NCI-H82 (cell line): ENCODE measurements at regions not wholly inside any gene's neighbourhood (a gene's known extent, or its start where the extent isn't known, plus 50 kb on each side); places are given as distances from the start of the nearest gene placed in this dataset.
"Not testable (repeated sequence)": the region's sequence is repeated elsewhere in the genome, so short reads cannot be mapped to it uniquely, and the experiment has no call there.

Experiments used
- DNase-seq: peaks from one replicate; lab custom pipeline; 2025; lab: John Stamatoyannopoulos, UW

DNA sequence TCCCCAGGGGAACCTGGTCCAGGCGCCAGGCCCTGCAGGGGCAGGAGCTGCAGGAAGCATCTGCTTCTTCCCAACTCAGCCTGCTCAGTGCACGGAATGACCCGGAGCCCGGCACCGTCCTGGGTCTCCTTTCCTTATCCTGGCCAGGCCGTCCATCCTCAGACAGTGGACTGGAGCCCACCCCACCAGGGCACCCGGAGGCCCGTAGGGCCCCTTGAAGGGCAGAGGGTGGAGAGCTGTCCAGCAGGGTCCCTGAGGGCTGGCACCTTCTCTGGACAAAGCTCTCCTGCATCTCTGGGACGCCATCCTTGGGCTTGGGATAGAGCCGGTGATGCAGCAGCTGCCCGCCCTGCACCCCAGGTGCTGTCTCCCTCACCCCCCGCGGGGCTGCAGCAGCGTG is 207.9 kb downstream of the TMEM121 start:
- DNase-seq: not testable (repeated sequence)

DNA sequence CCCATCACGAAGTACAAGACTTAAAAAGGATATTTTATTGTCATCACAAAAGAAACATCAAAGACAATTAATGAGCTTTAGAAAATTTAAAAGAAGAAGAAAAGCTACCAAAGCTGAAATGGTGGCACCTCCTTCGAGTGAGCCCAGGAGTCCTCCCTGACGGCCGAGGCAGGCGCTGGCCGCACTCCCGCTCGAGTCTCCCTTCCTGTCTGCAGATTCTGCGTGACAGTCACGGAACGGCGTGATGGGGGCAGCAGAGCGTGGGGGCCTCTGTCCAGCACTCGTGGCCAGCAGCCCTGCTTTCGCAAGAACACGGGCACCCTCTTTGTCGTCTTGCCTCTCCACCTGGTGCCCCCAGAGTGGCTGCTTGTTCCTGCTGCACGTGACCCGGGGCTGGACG is 209.9 kb downstream of the TMEM121 start:
- DNase-seq: not testable (repeated sequence)

DNA sequence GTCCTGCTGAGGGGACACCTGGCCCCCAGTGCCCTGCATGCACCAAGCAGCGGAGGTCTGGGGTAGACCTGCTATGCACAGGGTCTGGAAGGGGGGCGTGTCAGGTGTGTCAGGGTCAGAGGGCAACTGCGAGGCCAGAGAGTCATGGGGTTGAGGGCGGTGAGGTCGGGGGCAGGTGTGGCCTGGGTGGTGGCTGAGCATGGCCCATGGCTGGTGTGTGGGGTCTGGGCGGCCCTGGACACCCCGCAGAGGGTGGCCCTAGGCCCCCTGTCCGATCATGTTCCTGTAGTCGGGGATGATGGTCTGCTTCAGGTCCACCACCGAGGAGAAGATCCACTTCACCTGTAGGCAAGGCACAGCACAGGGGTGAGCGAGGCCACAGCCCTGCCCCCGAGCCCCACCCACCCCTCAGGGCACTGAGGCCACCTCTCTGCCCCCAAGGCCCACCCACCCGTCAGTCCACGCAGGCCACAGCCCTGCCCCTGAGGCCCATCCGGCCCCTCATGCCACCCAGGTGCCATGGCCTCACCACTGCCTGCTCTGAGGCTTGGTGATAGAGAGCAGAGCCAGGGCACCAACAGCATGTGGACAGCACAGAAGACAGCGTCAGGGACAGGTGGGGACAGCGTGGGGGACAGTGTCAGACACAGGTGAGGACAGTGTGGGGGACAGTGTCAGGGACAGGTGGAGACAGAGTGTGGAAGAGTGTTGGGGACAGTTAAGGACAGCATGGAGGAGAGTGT is 211.3 kb downstream of the TMEM121 start:
- no peak for DNase-seq

DNA sequence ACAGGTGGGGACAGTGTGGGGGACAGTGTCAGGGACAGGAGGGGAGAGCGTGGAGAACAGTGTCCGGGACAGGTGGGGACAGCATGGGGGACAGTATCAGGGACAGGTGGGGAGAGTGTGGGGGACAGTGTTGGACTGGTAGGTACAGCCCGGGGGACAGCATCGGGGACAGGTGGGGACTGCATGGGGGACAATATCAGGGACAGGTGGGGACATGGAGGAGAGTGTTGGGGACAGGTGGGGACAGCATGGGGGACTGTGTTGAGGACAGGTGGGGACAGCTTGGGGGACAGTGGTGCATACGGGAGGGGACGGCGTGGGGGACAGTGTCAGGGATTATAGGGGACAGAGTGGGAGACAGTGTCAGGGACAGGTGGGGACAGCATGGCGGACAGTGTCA is 212.3 kb downstream of the TMEM121 start:
- no peak for DNase-seq

DNA sequence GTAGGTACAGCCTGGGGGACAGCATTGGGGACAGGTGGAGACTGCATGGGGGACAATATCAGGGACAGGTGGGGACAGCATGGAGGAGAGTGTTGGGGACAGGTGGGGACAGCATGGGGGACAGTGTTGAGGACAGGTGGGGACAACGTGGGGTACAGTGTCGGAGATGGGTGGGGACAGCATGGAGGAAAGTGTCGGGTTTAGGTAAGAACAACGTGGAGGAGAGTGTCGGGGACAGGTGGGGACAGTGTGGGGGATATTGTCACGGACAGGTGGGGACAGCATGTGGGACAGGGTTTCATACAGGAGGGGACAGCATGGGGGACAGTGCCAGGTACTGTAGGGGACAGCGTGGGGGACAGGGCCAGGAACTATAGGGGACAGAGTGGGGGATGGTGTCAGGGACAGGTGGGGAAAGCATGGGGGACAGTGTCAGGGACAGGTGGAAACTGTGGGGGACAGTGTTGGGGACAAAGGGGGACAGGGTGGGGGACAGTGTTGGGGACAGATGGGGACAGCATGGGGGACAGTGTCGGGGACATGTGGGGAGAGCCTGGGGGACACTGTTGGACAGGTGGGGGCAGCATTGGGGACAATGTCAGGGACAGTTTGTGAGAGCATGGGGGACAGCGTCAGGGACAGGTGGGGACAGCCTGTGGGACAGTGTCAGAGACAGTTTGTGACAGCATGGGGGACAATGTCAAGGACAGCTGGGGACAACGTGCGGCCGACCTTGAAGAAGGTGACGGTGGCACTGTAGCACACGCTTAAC is 213.1 kb downstream of the TMEM121 start:
- no peak for DNase-seq

DNA sequence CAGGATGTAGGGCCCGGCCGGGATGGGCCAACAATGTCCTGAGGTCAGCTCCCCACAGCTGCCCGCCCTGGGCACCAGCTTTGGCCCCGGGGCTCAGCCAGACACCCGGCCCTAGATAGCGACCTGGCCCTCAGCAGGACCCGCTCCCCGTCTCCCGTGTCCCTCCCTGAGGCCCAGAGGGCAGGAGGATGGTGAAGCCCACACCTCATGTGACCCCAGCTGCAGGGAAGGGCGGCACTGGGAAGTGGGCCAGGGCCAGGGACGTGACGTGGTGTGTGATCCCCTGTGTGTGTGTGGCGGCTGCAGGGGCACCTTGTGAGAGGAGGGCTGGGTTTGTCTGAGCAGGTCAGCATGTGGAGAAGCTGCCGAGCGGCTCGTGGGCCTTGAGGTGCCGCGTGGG is 213.9 kb downstream of the TMEM121 start:
- DNase-seq: not testable (repeated sequence)

DNA sequence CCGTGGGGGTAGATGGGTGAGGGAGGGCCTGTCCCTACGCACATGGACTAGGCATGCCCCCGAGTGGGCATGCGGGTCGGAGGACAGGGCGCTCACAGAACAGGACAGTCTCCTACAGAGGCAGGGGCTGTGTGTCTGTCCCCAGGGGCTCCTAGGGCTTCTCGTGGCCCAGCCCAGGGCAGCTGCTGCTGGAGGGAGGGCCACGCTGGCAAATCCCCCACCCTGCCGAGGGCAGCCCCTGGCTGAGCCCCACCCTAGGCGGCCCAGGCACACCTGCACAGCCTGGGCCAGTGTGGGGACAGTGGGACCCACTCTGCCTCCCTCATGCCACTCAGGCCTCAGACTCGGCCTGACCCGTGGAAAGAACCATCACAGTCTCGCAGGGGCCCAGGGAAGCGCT is 214.6 kb downstream of the TMEM121 start:
- not testable (repeated sequence) for DNase-seq

DNA sequence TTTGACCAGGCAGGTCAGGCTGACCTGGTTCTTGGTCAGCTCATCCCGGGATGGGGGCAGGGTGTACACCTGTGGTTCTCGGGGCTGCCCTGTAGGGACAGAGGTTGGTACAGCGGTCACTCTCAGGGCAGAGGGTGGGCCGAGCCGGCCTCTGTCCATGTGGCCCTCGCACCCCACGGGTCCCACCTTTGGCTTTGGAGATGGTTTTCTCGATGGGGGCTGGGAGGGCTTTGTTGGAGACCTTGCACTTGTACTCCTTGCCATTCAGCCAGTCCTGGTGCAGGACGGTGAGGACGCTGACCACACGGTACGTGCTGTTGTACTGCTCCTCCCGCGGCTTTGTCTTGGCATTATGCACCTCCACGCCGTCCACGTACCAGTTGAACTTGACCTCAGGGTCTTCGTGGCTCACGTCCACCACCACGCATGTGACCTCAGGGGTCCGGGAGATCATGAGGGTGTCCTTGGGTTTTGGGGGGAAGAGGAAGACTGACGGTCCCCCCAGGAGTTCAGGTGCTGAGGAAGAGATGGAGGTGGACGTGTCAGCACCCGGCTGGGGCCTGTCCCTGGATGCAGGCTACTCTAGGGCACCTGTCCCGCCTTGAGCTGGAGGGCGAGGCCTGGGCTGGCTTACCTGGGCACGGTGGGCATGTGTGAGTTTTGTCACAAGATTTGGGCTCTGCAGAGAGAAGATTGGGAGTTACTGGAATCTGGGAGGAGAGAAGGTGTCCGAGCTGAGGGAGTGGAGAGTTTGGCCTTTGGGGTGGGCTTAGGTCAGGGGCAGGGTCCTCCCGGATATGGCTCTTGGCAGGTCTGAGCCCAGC is 215.5 kb downstream of the TMEM121 start:
- DNase-seq: not testable (repeated sequence)

DNA sequence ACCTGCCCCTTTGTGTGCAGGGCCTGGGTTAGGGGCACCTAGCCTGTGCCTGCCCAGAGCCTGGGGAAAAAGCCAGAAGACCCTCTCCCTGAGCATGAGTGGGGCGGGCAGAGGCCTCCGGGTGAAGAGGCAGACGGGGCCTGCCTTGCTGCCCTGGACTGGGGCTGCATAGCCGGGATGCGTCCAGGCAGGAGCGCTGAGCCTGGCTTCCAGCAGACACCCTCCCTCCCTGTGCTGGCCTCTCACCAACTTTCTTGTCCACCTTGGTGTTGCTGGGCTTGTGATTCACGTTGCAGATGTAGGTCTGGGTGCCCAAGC is 216.1 kb downstream of the TMEM121 start:
- no peak for DNase-seq

DNA sequence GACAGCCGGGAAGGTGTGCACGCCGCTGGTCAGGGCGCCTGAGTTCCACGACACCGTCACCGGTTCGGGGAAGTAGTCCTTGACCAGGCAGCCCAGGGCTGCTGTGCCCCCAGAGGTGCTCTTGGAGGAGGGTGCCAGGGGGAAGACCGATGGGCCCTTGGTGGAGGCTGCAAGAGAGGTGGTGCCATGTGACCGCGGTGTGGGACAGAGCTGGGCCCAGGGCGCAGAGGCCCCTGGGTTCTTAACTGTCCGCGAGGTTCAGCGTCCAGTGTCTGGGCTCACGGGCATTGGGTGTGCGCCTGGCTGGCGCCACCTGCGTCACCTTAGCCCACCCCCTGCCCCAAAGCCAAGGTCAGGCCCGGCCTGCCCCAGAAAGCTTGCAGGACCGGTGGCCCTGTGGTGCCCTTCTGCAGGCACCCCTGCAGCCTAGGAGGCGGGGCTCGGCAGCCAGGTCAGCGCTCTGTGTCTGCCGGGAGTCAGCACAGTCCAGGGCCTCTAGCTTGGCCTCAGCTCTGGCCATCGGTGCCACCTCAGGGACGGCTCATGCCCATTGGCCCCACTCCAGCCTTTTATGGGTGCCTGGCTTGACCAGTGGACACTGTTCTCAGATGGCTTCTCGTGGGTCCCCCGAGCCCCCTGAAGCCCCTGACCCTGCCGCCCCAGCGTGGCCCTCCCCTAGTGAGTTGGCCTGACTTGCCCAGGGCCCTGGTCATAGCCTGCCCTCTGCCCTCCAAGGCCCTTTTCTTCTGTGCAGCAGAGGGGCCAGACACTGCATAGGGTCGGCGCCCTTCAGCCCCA is 216.7 kb downstream of the TMEM121 start:
- not testable (repeated sequence) for DNase-seq

DNA sequence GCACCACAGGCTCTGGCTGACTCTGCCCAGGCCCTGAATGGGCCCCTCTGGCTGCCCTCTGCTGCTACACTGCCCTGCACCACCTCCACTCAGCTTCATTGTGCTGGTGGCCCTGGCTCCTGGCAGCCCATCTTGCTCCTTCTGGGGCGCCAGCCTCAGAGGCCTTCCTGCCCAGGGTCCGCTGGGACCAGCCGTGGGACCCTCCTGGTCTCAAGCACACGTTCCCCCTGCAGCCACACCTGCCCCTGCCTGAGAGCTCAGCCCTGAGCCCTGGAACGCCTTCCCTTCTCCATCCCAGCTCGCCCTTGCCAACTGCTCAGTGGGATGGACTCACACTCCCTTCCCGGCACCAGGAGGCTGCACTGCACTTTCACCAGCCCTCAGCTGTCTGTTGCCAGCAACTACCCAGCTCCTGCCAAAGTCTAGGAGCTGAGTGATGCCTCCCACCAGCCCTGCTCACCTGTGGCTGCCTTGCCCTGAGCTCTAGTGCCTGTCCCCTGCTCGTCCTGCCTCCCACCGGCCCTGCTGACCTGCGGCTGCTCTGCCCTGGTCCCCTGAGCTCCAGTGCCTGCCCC is 217.9 kb downstream of the TMEM121 start:
- not testable (repeated sequence) for DNase-seq

DNA sequence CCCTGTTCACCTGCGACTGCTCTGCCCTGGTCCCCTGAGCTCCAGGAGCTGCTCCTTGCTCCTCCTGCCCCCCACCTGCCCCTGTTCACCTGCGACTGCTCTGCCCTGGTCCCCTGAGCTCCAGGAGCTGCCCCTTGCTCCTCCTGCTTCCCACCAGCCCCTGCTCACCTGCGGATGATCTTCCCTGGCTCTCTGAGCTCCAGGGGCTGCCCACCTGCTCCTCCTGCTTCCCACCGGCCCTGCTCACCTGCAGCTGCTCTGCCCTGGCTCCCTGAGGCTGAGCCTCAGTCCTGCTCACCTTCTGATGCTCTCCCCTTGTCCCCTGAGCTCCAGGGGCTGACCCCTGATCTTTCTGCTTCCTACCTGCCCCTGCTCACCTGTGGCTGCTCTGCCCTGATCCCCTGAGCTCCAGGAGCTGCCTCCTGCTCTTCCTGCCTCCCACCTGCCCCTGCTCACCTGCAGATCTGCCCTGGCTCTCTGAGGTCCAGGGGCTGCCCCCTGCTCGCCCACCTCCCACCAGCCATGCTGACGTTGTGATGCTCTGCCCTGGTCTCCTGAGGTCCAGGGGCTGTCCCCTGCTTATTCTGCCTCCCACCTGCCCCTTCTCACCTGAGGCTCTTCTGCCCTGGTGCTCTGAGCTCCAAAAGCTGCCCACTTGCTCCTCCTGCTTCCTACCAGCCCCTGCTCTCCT is 219.2 kb downstream of the TMEM121 start:
- DNase-seq: no peak

DNA sequence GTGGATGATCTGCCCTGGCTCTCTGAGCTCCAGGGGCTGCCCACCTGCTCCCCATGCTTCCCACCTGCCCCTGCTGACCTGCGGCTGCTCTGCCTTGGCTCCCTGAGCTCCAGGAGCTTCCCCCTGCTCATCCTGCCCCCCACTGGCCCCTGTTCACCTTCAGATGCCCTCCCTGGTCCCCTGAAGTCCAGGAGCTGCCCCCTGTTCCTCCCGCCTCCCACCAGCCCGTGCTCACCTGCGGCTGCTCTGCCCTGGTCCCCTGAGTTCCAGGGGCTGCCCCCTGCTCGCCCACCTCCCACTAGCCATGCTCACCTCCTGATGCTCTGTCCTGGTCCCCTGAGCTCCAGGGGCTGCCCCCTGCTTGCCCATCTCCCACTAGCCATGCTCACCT is 219.7 kb downstream of the TMEM121 start:
- no peak for DNase-seq

DNA sequence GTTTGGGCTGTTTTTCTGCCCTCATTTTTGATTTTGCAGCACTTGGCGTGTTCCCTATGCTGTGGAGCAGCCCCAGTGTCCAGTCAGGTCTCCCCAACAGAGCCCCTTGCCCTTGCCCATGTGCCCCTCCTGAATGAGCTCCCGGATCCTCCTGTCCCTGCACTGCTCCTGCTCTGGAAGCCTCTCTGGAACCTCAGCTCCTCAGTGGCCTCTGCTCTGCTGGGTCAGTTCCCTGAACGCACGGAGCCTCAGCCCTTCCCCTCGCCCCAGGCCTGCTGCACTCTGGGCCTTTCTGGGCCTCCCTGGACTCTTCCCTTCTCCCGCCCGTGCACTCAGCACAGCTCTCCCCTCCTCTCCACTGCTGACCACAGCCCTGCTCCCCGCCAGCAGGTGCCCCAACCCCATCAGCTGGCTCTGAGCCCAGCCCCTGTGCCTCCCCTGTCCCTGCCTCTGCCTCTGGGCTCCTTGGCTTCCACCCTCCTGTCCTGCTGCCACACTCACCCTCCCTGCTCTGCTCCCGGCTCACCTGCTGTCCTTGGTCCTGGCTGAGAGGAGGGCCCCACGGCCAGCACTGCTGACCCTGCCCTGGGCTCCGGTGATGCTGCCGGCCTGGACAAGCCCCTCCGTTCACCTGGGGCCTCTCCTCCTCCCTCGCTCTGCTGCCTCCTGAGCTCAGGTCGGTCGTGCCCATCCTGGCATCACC is 220.6 kb downstream of the TMEM121 start:
- DNase-seq: not testable (repeated sequence)

DNA sequence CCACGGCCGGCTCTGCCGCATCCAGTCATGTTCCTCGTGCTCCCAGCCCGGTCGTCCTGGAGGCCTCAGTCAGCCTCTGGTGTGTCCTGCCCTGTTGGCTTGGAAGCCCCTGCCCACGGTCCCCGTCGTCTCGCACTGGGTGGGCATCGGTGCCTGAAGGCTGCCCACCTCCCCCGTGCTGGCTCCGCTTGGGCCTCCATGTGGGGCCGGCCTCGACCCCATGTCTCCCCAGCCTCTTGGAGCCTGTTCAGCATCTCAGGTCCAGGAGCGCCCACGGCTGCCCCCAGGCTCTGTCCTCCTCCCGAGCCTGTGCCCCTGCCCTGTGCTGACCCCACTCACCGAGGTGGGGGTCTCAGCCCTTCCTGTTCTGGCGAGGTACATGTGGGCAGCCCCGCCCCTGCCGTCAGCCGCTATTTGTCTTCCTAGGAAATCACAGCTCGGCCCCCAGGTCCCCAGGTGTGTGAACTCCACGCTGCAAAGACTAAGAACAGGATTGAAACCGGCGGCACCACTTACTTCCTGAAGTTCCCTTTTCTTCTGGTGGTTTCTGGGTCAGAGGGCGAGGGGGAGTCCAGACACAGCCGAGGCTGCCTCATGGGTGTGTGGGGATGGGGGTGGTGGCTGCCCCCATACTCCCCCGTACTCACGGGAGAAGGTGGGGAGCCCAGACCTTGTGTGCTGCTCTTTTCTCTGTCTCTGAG is 221.3 kb downstream of the TMEM121 start:
- DNase-seq: not testable (repeated sequence)

DNA sequence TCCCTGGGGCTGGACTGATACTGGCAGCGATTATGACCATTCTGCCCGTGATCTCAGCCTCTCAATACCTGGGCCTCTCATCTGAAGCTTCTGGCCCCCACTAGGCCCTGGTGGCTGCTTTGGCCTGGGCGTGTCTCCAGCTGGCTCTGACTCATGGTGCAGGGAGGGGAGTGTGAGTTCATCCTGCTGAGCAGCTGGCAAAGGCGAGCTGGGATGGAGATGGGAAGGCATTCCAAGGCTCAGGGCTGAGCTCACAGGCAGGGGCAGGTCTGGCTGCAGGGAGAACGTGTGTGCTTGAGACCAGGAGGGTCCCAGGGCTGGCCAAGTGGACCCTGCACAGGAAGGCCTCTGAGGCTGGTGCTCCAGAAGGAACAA is 221.8 kb downstream of the TMEM121 start:
- DNase-seq: no peak

DNA sequence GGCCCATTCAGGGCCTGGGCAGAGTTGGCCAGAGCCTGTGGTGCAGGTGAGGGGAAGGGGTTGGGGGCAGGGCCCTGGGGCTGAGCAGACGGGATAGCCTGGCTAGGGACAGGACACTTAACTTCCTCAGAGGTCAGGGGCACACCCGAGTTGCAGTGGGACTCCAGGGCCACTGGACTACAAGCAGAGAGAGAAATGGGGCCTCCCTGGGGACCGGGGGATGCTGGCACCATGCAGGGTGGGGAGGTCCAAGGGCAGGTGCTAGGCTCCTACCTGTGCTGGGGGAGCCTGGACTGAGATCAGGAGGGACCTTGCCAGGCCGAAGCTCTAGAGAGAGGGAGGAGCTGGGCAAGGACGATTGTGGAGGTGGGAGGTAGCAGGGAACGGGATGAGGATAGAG is 222.3 kb downstream of the TMEM121 start:
- not testable (repeated sequence) for DNase-seq

DNA sequence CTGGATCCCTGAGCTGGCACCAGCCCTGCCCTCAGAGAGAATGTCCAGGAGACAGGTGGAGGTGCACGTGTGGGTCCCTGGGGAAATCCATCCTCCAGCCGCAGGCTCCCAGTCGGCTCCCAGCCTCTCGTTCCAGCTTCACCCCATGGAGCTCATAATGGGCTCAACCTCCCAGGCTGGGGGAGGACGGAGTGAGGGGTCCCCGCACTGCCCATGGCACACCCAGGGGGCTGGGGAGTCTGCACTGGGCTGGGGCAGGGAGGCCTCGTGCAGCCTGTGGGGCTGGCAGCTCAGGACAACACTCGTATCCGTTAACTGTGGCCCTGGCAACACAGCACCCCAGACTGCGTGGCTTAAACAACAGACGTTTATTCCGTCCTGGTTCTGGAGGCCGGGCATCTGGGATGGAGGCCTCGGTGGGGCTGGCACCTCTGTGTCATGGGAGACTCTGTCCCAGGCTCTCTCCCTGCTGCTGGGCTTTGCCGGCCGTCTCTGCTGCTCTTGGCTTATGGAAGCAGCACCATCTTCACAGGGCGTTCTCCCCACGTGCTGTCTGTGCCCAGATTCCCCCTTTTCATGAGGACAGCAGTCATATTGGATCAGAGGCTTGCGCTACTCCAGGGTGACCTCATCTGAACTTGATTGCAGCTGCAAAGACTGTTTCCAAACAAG is 223.6 kb downstream of the TMEM121 start:
- not testable (repeated sequence) for DNase-seq

DNA sequence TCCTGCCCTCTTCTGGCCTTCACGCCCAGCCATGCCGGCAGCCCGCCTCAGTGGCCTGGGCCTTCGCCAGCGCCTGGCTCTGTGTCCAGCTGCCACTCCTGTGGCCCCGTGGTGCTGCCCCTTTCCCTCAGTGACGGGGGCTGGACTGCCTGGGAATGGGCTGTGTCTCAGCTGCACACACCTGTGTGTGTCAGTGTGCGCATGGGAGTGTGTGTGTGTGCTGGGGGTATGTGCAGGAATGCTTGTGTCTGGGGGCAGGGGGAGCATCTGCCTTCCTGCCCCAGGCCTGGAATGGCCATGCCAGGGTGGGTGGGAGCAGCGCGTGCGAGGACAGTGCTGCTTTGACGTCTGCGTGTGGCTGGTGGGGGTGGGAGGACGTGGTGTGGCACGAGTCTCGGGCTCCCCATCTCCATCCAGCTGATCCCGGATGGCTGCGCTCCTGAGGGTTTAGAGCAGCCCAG is 224.9 kb downstream of the TMEM121 start:
- not testable (repeated sequence) for DNase-seq
